SK-N-SH treated with all-trans-retinoic acid at 6 μM for 48 hours (cell line): ENCODE measurements at regions not wholly inside any gene's neighbourhood (a gene's known extent, or its start where the extent isn't known, plus 50 kb on each side); places are given as distances from the start of the nearest gene placed in this dataset.

ENCODE experiments used
- ARNTL ChIP-seq: fragments of 450-650 bp; formaldehyde crosslinking; IDR thresholded peaks from 2 replicates; pipeline ENCODE4 v1.5.0; 2020; ENCODE audit warnings: low read depth, mild to moderate bottlenecking, moderate library complexity, borderline replicate concordance
- BACH2 ChIP-seq: fragments of 250-450 bp; sonication (Bioruptor Pico); IDR thresholded peaks from 2 replicates; pipeline ENCODE4 v1.9.0; 2021; ENCODE audit warnings: mild to moderate bottlenecking, borderline replicate concordance
- ESRRG ChIP-seq: fragments of 250-450 bp; sonication (Bioruptor Pico); IDR thresholded peaks from 2 replicates; pipeline ENCODE4 v1.6.1; 2021; ENCODE audit warnings: mild to moderate bottlenecking
- ISL1 ChIP-seq: fragments of 250-450 bp; sonication (Bioruptor Pico); IDR thresholded peaks from 2 replicates; pipeline ENCODE4 v2.1.2; 2022; ENCODE audit warnings: mild to moderate bottlenecking, moderate library complexity
- PPARA ChIP-seq: fragments of 250-450 bp; sonication (Bioruptor Pico); IDR thresholded peaks from 2 replicates; pipeline ENCODE4 v1.5.0; 2020; ENCODE audit warnings: mild to moderate bottlenecking, borderline replicate concordance
- RARB ChIP-seq: fragments of 250-450 bp; sonication (Bioruptor Pico); IDR thresholded peaks from 2 replicates; pipeline ENCODE4 v1.8.0; 2021; ENCODE audit warnings: mild to moderate bottlenecking, moderate library complexity
- TOX ChIP-seq: fragments of 250-450 bp; sonication (Bioruptor Pico); IDR thresholded peaks from 2 replicates; pipeline ENCODE4 v1.8.0; 2021; ENCODE audit warnings: mild to moderate bottlenecking, moderate library complexity, borderline replicate concordance
- ZC3H10 ChIP-seq: fragments of 250-450 bp; sonication (Bioruptor Pico); IDR thresholded peaks from 2 replicates; pipeline ENCODE4 v1.5.1; 2021; ENCODE audit warnings: mild to moderate bottlenecking, moderate library complexity
- ZFP3 ChIP-seq: fragments of 250-450 bp; sonication (Bioruptor Pico); IDR thresholded peaks from 2 replicates; pipeline ENCODE4 v1.5.0; 2020; ENCODE audit warnings: mild to moderate bottlenecking, moderate library complexity
- ZFP30 ChIP-seq: fragments of 450-650 bp; formaldehyde crosslinking; IDR thresholded peaks from 2 replicates; pipeline ENCODE4 v1.5.0; 2022; ENCODE audit warnings: mild to moderate bottlenecking, moderate library complexity
- ZNF565 ChIP-seq: fragments of 450-650 bp; formaldehyde crosslinking; conservative IDR thresholded peaks from 2 replicates; pipeline ENCODE4 v1.5.0; 2020; ENCODE audit warnings: low read depth, mild to moderate bottlenecking, moderate library complexity
- TF ChIP-seq, protein P1 (sequence below): fragments of 250-450 bp; sonication (Bioruptor Pico); IDR thresholded peaks from 2 replicates; pipeline ENCODE4 v1.8.0; 2020; ENCODE audit warnings: mild to moderate bottlenecking, moderate library complexity, borderline replicate concordance
- TF ChIP-seq, protein P2 (sequence below): fragments of 250-450 bp; sonication (Bioruptor Pico); IDR thresholded peaks from 2 replicates; pipeline ENCODE4 v1.5.1; 2020; ENCODE audit warnings: low read depth, mild to moderate bottlenecking, moderate library complexity
- TF ChIP-seq, protein P3 (sequence below): fragments of 250-450 bp; sonication (Bioruptor Pico); IDR thresholded peaks from 2 replicates; pipeline ENCODE4 v1.5.1; 2021; ENCODE audit warnings: mild to moderate bottlenecking, moderate library complexity

- TF ChIP-seq ZC3H10 (CRISPR knock-in tag) (no peak), RARB (CRISPR knock-in tag) (no peak), ZFP30 (no peak), TOX (no peak), ARNTL (CRISPR knock-in tag) (no peak), ZFP3 (CRISPR knock-in tag) (no peak), ESRRG (CRISPR knock-in tag) (no peak), ZNF565 (no peak), ISL1 (no peak), PPARA (no peak), BACH2 (CRISPR knock-in tag) (no peak)
- TF ChIP-seq, protein P1, sequence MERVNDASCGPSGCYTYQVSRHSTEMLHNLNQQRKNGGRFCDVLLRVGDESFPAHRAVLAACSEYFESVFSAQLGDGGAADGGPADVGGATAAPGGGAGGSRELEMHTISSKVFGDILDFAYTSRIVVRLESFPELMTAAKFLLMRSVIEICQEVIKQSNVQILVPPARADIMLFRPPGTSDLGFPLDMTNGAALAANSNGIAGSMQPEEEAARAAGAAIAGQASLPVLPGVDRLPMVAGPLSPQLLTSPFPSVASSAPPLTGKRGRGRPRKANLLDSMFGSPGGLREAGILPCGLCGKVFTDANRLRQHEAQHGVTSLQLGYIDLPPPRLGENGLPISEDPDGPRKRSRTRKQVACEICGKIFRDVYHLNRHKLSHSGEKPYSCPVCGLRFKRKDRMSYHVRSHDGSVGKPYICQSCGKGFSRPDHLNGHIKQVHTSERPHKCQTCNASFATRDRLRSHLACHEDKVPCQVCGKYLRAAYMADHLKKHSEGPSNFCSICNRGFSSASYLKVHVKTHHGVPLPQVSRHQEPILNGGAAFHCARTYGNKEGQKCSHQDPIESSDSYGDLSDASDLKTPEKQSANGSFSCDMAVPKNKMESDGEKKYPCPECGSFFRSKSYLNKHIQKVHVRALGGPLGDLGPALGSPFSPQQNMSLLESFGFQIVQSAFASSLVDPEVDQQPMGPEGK (CRISPR knock-in tag): no peak
- TF ChIP-seq, protein P2, sequence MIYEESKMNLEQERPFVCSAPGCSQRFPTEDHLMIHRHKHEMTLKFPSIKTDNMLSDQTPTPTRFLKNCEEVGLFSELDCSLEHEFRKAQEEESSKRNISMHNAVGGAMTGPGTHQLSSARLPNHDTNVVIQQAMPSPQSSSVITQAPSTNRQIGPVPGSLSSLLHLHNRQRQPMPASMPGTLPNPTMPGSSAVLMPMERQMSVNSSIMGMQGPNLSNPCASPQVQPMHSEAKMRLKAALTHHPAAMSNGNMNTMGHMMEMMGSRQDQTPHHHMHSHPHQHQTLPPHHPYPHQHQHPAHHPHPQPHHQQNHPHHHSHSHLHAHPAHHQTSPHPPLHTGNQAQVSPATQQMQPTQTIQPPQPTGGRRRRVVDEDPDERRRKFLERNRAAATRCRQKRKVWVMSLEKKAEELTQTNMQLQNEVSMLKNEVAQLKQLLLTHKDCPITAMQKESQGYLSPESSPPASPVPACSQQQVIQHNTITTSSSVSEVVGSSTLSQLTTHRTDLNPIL (CRISPR knock-in tag): no peak
- TF ChIP-seq, protein P3, sequence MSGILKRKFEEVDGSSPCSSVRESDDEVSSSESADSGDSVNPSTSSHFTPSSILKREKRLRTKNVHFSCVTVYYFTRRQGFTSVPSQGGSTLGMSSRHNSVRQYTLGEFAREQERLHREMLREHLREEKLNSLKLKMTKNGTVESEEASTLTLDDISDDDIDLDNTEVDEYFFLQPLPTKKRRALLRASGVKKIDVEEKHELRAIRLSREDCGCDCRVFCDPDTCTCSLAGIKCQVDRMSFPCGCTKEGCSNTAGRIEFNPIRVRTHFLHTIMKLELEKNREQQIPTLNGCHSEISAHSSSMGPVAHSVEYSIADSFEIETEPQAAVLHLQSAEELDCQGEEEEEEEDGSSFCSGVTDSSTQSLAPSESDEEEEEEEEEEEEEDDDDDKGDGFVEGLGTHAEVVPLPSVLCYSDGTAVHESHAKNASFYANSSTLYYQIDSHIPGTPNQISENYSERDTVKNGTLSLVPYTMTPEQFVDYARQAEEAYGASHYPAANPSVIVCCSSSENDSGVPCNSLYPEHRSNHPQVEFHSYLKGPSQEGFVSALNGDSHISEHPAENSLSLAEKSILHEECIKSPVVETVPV (CRISPR knock-in tag): no peak
These were observed 129.3 kb upstream of the MAP1LC3B2 start for GRCh38 chr12:116429826-116430360.
